ENCODE measurements at regions not wholly inside any gene's neighbourhood (a gene's known extent, or its start where the extent isn't known, plus 50 kb on each side); places are given as distances from the start of the nearest gene placed in this dataset.

GRCh38 chr3:184441202-184441900 is 61.5 kb downstream of the CHRD start:
- TF ChIP-seq EZH2 (IDR thresholded peaks at IDR 0.05) (no peak), POLR2AphosphoS5 (IDR thresholded peaks at IDR 0.05; ENCODE audit: borderline replicate concordance, low read depth, low read length) (no peak)
